ENCODE measurements at regions not wholly inside any gene's neighbourhood (a gene's known extent, or its start where the extent isn't known, plus 50 kb on each side); places are given as distances from the start of the nearest gene placed in this dataset.

GRCh38 chr5:143614831-143615230, 197.1 kb upstream of the HMHB1 start:
- in situ Hi-C loops (cut with HindIII; ENCODE audit: low pct_unique_long_range_greater_than_20kb, low sequenced_read_pairs), result no loop called here
- no peak for DNase-seq (ENCODE audit: low read depth in 1 of 2, low spot score in 1 of 2)
- TF ChIP-seq JUND (IDR thresholded peaks at IDR 0.05; ENCODE audit: low read depth), result no peak

- in situ Hi-C loops (cut with HindIII; ENCODE audit: low pct_unique_long_range_greater_than_20kb, low sequenced_read_pairs), result no loop called here
- no peak for TF ChIP-seq JUND (IDR thresholded peaks at IDR 0.05; ENCODE audit: low read depth)
- DNase-seq (ENCODE audit: low read depth in 1 of 2, low spot score in 1 of 2), result no peak
Observed at GRCh38 chr5:143613329-143613728, 198.6 kb upstream of the HMHB1 start.

- TF ChIP-seq JUND (IDR thresholded peaks at IDR 0.05; ENCODE audit: low read depth), result no peak
- in situ Hi-C loops (cut with HindIII; ENCODE audit: low pct_unique_long_range_greater_than_20kb, low sequenced_read_pairs), result no loop called here
- no peak for DNase-seq (ENCODE audit: low read depth in 1 of 2, low spot score in 1 of 2)
Observed at GRCh38 chr5:143610946-143611345, 201.0 kb upstream of the HMHB1 start.

- TF ChIP-seq JUND (IDR thresholded peaks at IDR 0.05; ENCODE audit: low read depth), result no peak
- no peak for DNase-seq (ENCODE audit: low read depth in 1 of 2, low spot score in 1 of 2)
- in situ Hi-C loops (cut with HindIII; ENCODE audit: low pct_unique_long_range_greater_than_20kb, low sequenced_read_pairs), result no loop called here
Observed at GRCh38 chr5:143606043-143606752, 202.7 kb upstream of the NR3C1 start.

GRCh38 chr5:143605403-143606005, 202.0 kb upstream of the NR3C1 start:
- TF ChIP-seq JUND (IDR thresholded peaks at IDR 0.05; ENCODE audit: low read depth), result no peak
- no peak for DNase-seq (ENCODE audit: low read depth in 1 of 2, low spot score in 1 of 2)
- in situ Hi-C loops (cut with HindIII; ENCODE audit: low pct_unique_long_range_greater_than_20kb, low sequenced_read_pairs), result no loop called here

GRCh38 chr5:143601917-143602333, 198.4 kb upstream of the NR3C1 start:
- no peak for DNase-seq (ENCODE audit: low read depth in 1 of 2, low spot score in 1 of 2)
- in situ Hi-C loops (cut with HindIII; ENCODE audit: low pct_unique_long_range_greater_than_20kb, low sequenced_read_pairs), result no loop called here
- no peak for TF ChIP-seq JUND (IDR thresholded peaks at IDR 0.05; ENCODE audit: low read depth)

- in situ Hi-C loops (cut with HindIII; ENCODE audit: low pct_unique_long_range_greater_than_20kb, low sequenced_read_pairs), result no loop called here
- no peak for TF ChIP-seq JUND (IDR thresholded peaks at IDR 0.05; ENCODE audit: low read depth)
- DNase-seq (ENCODE audit: low read depth in 1 of 2, low spot score in 1 of 2), result no peak
Observed at GRCh38 chr5:143601357-143601756, 197.9 kb upstream of the NR3C1 start.

GRCh38 chr5:143600396-143601075, 197.1 kb upstream of the NR3C1 start:
- no peak for TF ChIP-seq JUND (IDR thresholded peaks at IDR 0.05; ENCODE audit: low read depth)
- in situ Hi-C loops (cut with HindIII; ENCODE audit: low pct_unique_long_range_greater_than_20kb, low sequenced_read_pairs), result no loop called here
- no peak for DNase-seq (ENCODE audit: low read depth in 1 of 2, low spot score in 1 of 2)

GRCh38 chr5:143599474-143599873, 196.0 kb upstream of the NR3C1 start:
- no peak for DNase-seq (ENCODE audit: low read depth in 1 of 2, low spot score in 1 of 2)
- TF ChIP-seq JUND (IDR thresholded peaks at IDR 0.05; ENCODE audit: low read depth), result no peak
- in situ Hi-C loops (cut with HindIII; ENCODE audit: low pct_unique_long_range_greater_than_20kb, low sequenced_read_pairs), result no loop called here

- no peak for DNase-seq (ENCODE audit: low read depth in 1 of 2, low spot score in 1 of 2)
- TF ChIP-seq JUND (IDR thresholded peaks at IDR 0.05; ENCODE audit: low read depth), result no peak
- in situ Hi-C loops (cut with HindIII; ENCODE audit: low pct_unique_long_range_greater_than_20kb, low sequenced_read_pairs), result no loop called here
Observed at GRCh38 chr5:143596824-143597223, 193.3 kb upstream of the NR3C1 start.

GRCh38 chr5:143594902-143595818, 191.7 kb upstream of the NR3C1 start:
- peak; percentile 11 to 90 for DNase-seq (ENCODE audit: low read depth in 1 of 2, low spot score in 1 of 2)
- TF ChIP-seq JUND (IDR thresholded peaks at IDR 0.05; ENCODE audit: low read depth), result peak; percentile 86
- in situ Hi-C loops (cut with HindIII; ENCODE audit: low pct_unique_long_range_greater_than_20kb, low sequenced_read_pairs), result no loop called here

GRCh38 chr5:143593723-143594122, 190.2 kb upstream of the NR3C1 start:
- in situ Hi-C loops (cut with HindIII; ENCODE audit: low pct_unique_long_range_greater_than_20kb, low sequenced_read_pairs), result no loop called here
- DNase-seq (ENCODE audit: low read depth in 1 of 2, low spot score in 1 of 2), result peak in 1 of 2 experiments; percentile 57
- TF ChIP-seq JUND (IDR thresholded peaks at IDR 0.05; ENCODE audit: low read depth), result no peak
